22Rv1 (cell line): ENCODE measurements at regions not wholly inside any gene's neighbourhood (a gene's known extent, or its start where the extent isn't known, plus 50 kb on each side); places are given as distances from the start of the nearest gene placed in this dataset.

Experiments
- ZFX ChIP-seq: fragments of 450-650 bp; IDR thresholded peaks from 2 replicates; pipeline ENCODE4 v1.6.1; 2017; ENCODE audit warnings: antibody characterized with exemption, borderline replicate concordance
- TF ChIP-seq, protein P1 (sequence below): fragments of 450-650 bp; IDR thresholded peaks from 2 replicates; pipeline ENCODE4 v1.5.1; 2017; ENCODE audit warnings: mild to moderate bottlenecking

DNA sequence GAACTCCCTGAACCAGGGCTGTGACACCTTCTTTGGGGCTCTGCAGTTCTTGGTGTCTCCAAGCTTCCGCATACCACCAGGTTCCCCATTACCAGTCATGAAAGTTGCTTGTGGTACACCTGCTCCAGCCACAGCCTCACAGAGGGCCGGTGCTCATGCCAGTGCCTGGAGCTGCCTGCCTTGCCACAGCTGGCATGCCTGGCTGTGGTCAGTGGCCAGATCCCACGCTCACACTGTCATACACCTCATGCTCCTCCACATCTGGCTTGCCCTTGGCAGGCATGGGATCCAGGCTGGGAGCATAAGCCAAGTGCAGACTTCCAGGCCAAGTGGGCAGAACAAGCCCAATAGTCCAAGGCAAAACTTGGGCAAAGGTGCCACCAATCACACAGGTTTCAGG lies 1054.9 kb downstream of the SLITRK5 start:
- TF ChIP-seq, protein P1, sequence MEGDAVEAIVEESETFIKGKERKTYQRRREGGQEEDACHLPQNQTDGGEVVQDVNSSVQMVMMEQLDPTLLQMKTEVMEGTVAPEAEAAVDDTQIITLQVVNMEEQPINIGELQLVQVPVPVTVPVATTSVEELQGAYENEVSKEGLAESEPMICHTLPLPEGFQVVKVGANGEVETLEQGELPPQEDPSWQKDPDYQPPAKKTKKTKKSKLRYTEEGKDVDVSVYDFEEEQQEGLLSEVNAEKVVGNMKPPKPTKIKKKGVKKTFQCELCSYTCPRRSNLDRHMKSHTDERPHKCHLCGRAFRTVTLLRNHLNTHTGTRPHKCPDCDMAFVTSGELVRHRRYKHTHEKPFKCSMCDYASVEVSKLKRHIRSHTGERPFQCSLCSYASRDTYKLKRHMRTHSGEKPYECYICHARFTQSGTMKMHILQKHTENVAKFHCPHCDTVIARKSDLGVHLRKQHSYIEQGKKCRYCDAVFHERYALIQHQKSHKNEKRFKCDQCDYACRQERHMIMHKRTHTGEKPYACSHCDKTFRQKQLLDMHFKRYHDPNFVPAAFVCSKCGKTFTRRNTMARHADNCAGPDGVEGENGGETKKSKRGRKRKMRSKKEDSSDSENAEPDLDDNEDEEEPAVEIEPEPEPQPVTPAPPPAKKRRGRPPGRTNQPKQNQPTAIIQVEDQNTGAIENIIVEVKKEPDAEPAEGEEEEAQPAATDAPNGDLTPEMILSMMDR = no peak
- TF ChIP-seq ZFX = no peak
